Nephron (organoid): ENCODE measurements at regions not wholly inside any gene's neighbourhood (a gene's known extent, or its start where the extent isn't known, plus 50 kb on each side); places are given as distances from the start of the nearest gene placed in this dataset.
A peak's percentile ranks its signal among the peaks of the same experiment; 100 is the strongest.

Experiments used
- H3K27ac Mint-ChIP-seq, 3 experiments: 2 replicates each; pipeline ENCODE4 v1.8.0; 2020; ENCODE audit warnings: mixed read lengths in 3 of 3, mild to moderate bottlenecking in 2 of 3, moderate library complexity in 1 of 3
- H3K27me3 Mint-ChIP-seq: 2 replicates; pipeline ENCODE4 v1.8.0; 2021; ENCODE audit warnings: low read depth, mild to moderate bottlenecking, moderate library complexity, mixed read lengths
- H3K36me3 Mint-ChIP-seq: 2 replicates; pipeline ENCODE4 v1.8.0; 2020; ENCODE audit warnings: low read depth, mixed read lengths
- H3K4me1 Mint-ChIP-seq: 2 replicates; pipeline ENCODE4 v1.8.0; 2020; ENCODE audit warnings: mixed read lengths
- H3K4me3 Mint-ChIP-seq, 3 experiments: 2 replicates each; pipeline ENCODE4 v1.8.0; 2020; ENCODE audit warnings: mild to moderate bottlenecking in 3 of 3, mixed read lengths in 3 of 3, moderate library complexity in 2 of 3
- H3K9me3 Mint-ChIP-seq: 2 replicates; pipeline ENCODE4 v1.8.0; 2020; ENCODE audit warnings: mixed read lengths
- TF ChIP-seq, protein P1 (sequence below), 3 experiments: fragments of 200-600 bp; sonication (generic); IDR thresholded peaks; one replicate each; pipeline ENCODE4 v1.5.0; 2021; ENCODE audit warnings: antibody characterized with exemption in 3 of 3; ENCODE audit not compliant: unreplicated experiment in 3 of 3

DNA sequence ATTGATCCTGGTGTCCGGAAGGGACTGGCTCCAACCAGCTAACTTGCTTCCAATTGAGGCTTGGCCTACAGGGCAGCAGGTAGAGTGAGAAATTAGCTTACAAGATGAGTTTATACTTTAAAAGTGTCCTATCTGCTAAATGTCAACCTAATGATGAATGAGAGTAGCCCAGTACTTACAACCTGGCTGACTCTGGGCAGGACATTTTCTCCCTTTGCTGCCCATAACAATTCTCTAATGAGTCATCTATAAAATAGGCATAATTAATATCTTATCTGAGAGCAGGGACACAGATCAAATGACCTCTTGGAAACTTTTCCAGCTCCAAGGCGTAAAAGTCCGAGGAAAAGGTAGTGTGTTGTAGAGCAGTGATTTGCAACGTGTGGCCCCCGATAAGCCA lies 398.4 kb upstream of the BOD1L1 start:
- Mint-ChIP-seq H3K9me3 (no peaks in the 10 kb centered on the region), H3K27ac (no peak overlapping the region), H3K27me3 (no peaks in the 10 kb centered on the region), H3K36me3 (no peaks in the 10 kb centered on the region), H3K4me3 (no peak overlapping the region), H3K4me1 (no peaks in the 10 kb centered on the region)
- TF ChIP-seq, protein P1, sequence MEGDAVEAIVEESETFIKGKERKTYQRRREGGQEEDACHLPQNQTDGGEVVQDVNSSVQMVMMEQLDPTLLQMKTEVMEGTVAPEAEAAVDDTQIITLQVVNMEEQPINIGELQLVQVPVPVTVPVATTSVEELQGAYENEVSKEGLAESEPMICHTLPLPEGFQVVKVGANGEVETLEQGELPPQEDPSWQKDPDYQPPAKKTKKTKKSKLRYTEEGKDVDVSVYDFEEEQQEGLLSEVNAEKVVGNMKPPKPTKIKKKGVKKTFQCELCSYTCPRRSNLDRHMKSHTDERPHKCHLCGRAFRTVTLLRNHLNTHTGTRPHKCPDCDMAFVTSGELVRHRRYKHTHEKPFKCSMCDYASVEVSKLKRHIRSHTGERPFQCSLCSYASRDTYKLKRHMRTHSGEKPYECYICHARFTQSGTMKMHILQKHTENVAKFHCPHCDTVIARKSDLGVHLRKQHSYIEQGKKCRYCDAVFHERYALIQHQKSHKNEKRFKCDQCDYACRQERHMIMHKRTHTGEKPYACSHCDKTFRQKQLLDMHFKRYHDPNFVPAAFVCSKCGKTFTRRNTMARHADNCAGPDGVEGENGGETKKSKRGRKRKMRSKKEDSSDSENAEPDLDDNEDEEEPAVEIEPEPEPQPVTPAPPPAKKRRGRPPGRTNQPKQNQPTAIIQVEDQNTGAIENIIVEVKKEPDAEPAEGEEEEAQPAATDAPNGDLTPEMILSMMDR (IDR thresholded peaks at IDR 0.05; ENCODE audit: unreplicated experiment in 3 of 3), result no peak

DNA sequence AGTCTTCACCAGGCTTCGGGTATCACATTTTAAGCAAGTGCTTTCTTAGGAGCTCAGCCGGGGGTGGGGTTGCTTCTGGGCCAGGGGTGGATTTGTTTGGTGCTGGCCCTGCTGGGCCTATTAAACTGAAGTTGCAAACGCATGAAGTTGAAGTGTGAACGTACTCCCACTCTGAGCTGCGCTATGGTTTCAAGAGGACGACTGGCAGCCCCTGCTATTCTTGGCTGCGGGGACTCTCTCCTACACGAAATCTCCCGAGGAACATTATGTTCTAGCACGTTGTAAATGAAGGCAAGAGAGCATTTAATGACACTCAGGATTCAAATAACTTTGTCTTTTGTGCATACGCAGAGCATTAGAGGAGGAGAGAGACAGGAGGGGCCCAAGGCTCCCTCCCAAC lies 401.3 kb upstream of the BOD1L1 start:
- H3K36me3 Mint-ChIP-seq, result no peaks in the 10 kb centered on the region
- H3K4me1 Mint-ChIP-seq, result no peaks in the 10 kb centered on the region
- TF ChIP-seq, protein P1 (IDR thresholded peaks at IDR 0.05; ENCODE audit: unreplicated experiment in 3 of 3), result no peak

DNA sequence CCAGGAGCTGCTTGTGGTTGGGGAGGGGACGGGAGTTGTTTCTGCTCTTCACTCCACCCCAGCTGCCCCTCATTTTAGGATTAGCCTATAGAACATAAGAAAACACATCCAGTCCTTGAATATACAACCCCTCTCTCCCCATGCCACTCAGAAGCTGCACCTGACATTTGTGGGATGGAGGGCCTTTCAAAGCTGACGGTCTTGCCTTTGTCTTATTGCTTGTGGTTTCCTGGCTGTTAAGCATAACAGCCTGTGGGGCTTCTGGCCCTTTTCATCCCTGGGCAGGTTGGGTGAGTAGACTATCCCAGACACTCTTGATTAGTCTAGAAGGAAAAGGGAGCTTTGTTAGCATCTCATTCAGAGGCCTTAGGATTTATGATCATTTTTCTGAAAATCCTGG lies 407.6 kb upstream of the BOD1L1 start:
- Mint-ChIP-seq H3K27me3 (no peaks in the 10 kb centered on the region), H3K4me1 (no peaks in the 10 kb centered on the region), H3K36me3 (no peaks in the 10 kb centered on the region), H3K4me3 (no peak overlapping the region), H3K27ac (no peak overlapping the region), H3K9me3 (no peaks in the 10 kb centered on the region)
- TF ChIP-seq, protein P1 (IDR thresholded peaks at IDR 0.05; ENCODE audit: unreplicated experiment in 3 of 3), result no peak

More for the DNA sequence above, 401.3 kb upstream of the BOD1L1 start:
- Mint-ChIP-seq H3K9me3 (no peaks in the 10 kb centered on the region), H3K27ac (no peak overlapping the region), H3K4me3 (no peak overlapping the region), H3K27me3 (no peaks in the 10 kb centered on the region)

DNA sequence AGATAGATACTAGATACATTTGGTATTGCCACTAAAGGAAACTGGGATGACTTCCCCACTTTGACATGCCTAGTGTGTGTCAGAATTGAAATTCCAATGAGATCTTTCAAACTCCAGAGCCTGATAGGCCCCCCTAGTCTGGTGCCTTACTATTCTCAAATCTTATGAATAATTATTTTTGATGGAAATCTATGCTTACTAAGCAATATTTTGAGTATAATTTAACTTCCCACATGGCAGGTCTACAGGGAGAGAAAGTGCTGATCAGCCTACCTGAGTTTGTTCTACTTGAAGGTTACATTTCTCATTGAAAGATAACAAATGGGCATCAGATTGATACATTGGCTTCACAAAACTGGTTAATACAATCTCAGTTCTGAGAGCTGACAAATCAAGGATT lies 415.7 kb upstream of the BOD1L1 start:
- TF ChIP-seq, protein P1 (IDR thresholded peaks at IDR 0.05; ENCODE audit: unreplicated experiment in 3 of 3), result no peak
- H3K4me1 Mint-ChIP-seq, result no peaks in the 10 kb centered on the region
- no peaks in the 10 kb centered on the region for H3K27me3 Mint-ChIP-seq
- H3K36me3 Mint-ChIP-seq, result no peaks in the 10 kb centered on the region
- no peak overlapping the region for H3K4me3 Mint-ChIP-seq
- H3K27ac Mint-ChIP-seq, result no peak overlapping the region
- no peaks in the 10 kb centered on the region for H3K9me3 Mint-ChIP-seq

DNA sequence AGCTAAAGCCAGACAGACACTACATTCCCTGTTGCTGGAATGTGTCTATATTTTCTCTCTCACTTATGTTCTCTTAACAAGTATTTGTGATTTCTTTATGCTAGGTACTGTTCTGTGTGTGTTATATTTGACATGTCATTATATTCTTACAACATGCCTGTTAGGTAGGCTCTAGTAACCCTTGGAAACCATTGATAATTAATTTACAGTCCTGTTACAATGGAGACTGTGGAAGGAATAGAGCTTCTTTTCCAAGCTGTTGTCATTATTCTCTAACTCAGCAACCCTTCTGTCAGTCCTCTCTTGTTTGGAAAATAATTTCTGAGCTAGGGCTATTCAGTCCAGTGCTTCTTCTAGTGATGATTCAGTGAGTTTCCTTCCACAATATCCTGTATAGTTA lies 419.1 kb upstream of the BOD1L1 start:
- no peaks in the 10 kb centered on the region for H3K4me1 Mint-ChIP-seq
- H3K4me3 Mint-ChIP-seq, result no peak overlapping the region
- peak overlapping the region in 1 of 3 experiments; percentile 8 for H3K27ac Mint-ChIP-seq
- no peaks in the 10 kb centered on the region for H3K27me3 Mint-ChIP-seq
- no peaks in the 10 kb centered on the region for H3K9me3 Mint-ChIP-seq
- H3K36me3 Mint-ChIP-seq, result no peaks in the 10 kb centered on the region
- TF ChIP-seq, protein P1 (IDR thresholded peaks at IDR 0.05; ENCODE audit: unreplicated experiment in 3 of 3), result no peak

DNA sequence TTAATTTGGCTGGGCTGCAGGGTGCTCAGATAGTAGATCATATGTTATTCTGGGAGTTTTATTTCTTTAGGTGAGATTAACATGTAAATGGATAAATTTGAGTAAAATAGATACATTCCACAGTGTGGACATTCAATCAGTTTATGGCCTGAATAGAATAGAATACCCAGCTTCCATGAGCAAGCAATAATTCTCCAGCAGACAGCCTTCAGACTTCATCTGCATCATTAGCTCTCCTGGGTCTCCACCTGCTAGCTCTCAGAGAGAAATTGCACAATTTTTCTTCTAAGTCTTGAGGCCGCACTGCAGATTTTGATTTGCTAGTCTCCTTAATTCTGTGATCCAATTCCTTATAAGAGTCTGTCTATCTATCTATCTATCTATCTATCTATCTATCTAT lies 420.3 kb upstream of the BOD1L1 start:
- TF ChIP-seq, protein P1 (IDR thresholded peaks at IDR 0.05; ENCODE audit: unreplicated experiment in 3 of 3), result no peak
- Mint-ChIP-seq H3K36me3 (no peaks in the 10 kb centered on the region), H3K27ac (no peak overlapping the region), H3K27me3 (no peaks in the 10 kb centered on the region), H3K4me3 (no peak overlapping the region), H3K4me1 (no peaks in the 10 kb centered on the region), H3K9me3 (no peaks in the 10 kb centered on the region)
